ENCODE measurements at regions not wholly inside any gene's neighbourhood (a gene's known extent, or its start where the extent isn't known, plus 50 kb on each side); places are given as distances from the start of the nearest gene placed in this dataset.

DNA sequence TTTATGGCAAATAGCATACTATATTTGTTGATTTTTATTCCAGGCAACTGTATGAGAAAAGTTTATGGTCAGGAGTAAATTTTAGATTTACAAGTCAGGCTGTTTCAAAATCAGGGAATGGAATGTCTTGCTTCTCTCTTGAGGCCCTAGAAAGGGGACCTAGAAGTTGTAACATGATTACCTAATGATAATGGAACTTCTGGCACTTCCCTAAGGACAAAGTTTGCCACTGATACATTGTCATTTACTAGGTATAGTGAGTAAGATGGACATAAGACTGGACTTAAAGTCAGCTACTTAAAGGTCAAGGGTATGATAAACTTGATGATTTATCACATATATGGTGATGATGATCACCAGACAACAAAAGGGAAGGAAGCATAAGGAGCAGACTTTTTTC lies 103.3 kb upstream of the VRK2 start:
- Mint-ChIP-seq H3K27ac (no peak overlapping the region), H3K36me3 (peaks cover 5% of the 10 kb centered on the region), H3K27me3 (no peaks in the 10 kb centered on the region), H3K4me1 (no peaks in the 10 kb centered on the region), H3K4me3 (no peak overlapping the region), H3K9me3 (no peaks in the 10 kb centered on the region)
- DNase-seq (ENCODE audit: low spot score in 2 of 2) (no peak), ATAC-seq (ENCODE audit: low read depth) (no peak)

DNA sequence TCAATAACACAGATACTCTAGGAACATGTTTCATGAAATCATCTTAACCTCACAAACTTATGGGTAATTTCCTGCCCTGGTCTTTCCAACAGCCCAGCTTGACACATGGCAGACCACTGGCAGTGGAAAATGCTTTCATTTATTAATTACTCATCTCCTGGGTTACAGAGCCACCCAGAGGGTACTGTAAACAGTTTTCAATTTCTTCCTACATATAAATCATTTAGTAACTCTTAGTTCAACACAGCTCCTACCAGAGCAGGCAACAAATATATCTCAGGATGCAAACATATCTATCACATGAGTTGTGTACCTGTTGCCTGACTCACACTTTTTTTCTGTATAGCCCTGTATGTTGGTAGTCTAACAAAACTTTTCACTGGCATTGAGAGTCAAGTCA lies 99.2 kb upstream of the VRK2 start:
- no peak for DNase-seq (ENCODE audit: low spot score in 2 of 2)
- Mint-ChIP-seq H3K4me3 (no peak overlapping the region), H3K9me3 (no peaks in the 10 kb centered on the region), H3K27me3 (no peaks in the 10 kb centered on the region), H3K27ac (no peak overlapping the region), H3K36me3 (peaks cover 7% of the 10 kb centered on the region), H3K4me1 (no peaks in the 10 kb centered on the region)
- no peak for ATAC-seq (ENCODE audit: low read depth)

DNA sequence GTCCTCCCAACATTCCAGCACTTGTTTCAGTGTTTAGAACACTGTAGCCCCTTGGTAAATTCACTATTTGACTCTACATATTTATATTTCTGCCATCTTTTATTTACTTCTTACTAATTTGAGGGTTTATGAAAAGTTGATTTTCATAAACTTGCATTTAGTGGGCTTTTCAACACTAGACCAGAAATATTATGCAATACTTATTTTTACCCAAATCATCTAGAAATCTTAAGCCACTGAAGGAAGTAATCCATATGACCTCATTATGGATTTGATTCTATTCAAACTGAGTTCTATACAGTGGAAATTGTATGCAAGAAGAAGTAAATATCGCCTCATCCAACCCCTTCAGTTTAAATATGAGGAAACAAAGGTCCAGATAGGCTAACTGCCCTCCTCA lies 92.6 kb upstream of the VRK2 start:
- Mint-ChIP-seq H3K27ac (no peak overlapping the region), H3K36me3 (peaks cover 7% of the 10 kb centered on the region)

DNA sequence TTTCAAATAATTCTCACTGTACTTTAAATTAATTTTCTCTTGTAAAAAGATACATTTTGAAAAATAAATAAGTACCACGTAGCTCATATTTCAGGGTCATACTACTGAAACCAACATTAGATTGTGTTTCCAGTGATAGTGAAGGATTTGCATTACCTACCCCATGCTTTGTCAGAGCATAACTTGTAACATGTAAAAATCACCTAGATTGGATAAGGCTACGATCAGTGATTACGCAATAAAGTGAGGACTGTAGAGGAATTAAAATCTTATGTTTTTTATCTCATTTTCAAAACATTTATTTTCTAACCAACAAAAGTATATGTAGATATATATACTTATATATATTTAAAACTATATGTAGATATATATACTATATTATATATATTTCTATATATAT lies 89.4 kb upstream of the VRK2 start:
- peaks cover 1% of the 10 kb centered on the region for H3K9me3 Mint-ChIP-seq
- no peak for ATAC-seq (ENCODE audit: low read depth)
- no peak for DNase-seq (ENCODE audit: low spot score in 2 of 2)
- no peak overlapping the region for H3K27ac Mint-ChIP-seq
- peaks cover 6% of the 10 kb centered on the region for H3K36me3 Mint-ChIP-seq
- H3K27me3 Mint-ChIP-seq: no peaks in the 10 kb centered on the region
- H3K4me1 Mint-ChIP-seq: peaks cover 2% of the 10 kb centered on the region
- no peak overlapping the region for H3K4me3 Mint-ChIP-seq

More for the DNA sequence above, 92.6 kb upstream of the VRK2 start:
- Mint-ChIP-seq H3K9me3 (peaks cover 1% of the 10 kb centered on the region), H3K4me3 (no peak overlapping the region), H3K4me1 (peaks cover 2% of the 10 kb centered on the region), H3K27me3 (no peaks in the 10 kb centered on the region)
- DNase-seq (ENCODE audit: low spot score in 2 of 2) (no peak), ATAC-seq (ENCODE audit: low read depth) (no peak)

DNA sequence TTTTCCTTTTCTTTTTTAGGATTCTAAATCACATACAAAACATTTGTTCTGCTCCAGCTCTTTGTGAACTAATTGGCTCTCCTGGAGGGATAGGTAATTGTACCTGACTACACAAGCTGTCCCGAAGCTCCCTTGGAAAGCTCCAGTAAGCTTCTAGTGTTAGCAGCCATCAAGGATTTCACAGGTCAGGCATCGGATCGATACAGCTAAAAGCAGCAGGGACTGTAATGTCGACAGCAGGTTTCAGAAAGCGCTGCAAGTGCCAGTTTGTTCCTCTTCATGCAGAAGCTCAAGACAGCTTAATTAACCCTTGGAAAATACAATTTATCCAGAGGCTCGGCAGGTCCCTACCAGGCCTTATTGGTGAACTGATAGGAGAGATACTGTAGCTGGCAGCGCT lies 87.2 kb upstream of the VRK2 start:
- no peak for ATAC-seq (ENCODE audit: low read depth)
- no peak overlapping the region for H3K27ac Mint-ChIP-seq

DNA sequence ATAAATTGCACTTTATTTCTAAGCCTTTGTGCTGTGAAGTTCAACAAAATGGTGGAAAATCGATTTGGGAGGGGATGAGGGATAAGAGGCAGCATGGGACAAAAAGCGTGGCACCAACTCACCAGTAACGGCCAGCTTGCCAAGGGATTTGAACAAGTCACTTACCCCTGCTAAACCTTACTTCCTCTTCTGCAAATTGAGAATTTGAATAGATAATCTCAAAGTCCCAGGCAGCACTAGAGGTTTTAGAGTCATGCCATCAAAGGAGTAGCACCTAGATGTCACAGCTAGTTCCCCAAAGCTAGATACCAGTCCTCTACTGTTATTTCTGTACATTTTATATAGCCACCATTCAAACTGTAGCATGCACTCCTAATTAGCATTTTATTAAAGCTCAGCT lies 83.7 kb upstream of the VRK2 start:
- H3K36me3 Mint-ChIP-seq: peaks cover 4% of the 10 kb centered on the region
- no peak overlapping the region for H3K4me3 Mint-ChIP-seq
- no peaks in the 10 kb centered on the region for H3K9me3 Mint-ChIP-seq
- H3K27ac Mint-ChIP-seq: no peak overlapping the region
- H3K4me1 Mint-ChIP-seq: peaks cover 2% of the 10 kb centered on the region
- peak in 1 of 2 donors; percentile 8 for DNase-seq (ENCODE audit: low spot score in 2 of 2)
- no peaks in the 10 kb centered on the region for H3K27me3 Mint-ChIP-seq
- peak; percentile 92 for ATAC-seq (ENCODE audit: low read depth)

More for the DNA sequence above, 87.2 kb upstream of the VRK2 start:
- H3K27me3 Mint-ChIP-seq: no peaks in the 10 kb centered on the region
- peaks cover 2% of the 10 kb centered on the region for H3K4me1 Mint-ChIP-seq
- peaks cover 1% of the 10 kb centered on the region for H3K9me3 Mint-ChIP-seq
- H3K4me3 Mint-ChIP-seq: no peak overlapping the region
- peaks cover 6% of the 10 kb centered on the region for H3K36me3 Mint-ChIP-seq
- DNase-seq (ENCODE audit: low spot score in 2 of 2): no peak

DNA sequence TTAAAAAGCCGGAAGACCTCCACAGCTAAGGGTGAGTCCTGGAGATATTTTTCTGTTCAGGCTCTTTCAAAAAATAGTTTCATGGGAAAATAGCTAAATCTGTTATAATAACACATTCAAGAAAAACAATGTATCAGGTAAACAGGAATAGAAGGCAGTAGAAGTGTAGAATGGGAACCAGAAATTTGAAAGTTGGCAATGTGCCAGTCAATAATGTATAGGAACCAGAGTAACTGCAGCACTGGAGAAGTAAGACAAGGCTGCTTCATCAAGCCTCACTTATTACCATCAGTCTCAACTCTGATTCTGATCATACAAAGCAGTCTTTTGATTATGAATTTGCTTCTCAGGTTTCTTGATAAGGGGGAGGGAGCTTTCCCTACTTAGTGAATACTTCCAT lies 81.4 kb upstream of the VRK2 start:
- H3K27ac Mint-ChIP-seq: no peak overlapping the region
- peaks cover 2% of the 10 kb centered on the region for H3K36me3 Mint-ChIP-seq
- no peaks in the 10 kb centered on the region for H3K27me3 Mint-ChIP-seq
- no peak overlapping the region for H3K4me3 Mint-ChIP-seq
- DNase-seq (ENCODE audit: low spot score in 2 of 2) (no peak), ATAC-seq (ENCODE audit: low read depth) (no peak)
- peaks cover 2% of the 10 kb centered on the region for H3K4me1 Mint-ChIP-seq
- H3K9me3 Mint-ChIP-seq: no peaks in the 10 kb centered on the region

DNA sequence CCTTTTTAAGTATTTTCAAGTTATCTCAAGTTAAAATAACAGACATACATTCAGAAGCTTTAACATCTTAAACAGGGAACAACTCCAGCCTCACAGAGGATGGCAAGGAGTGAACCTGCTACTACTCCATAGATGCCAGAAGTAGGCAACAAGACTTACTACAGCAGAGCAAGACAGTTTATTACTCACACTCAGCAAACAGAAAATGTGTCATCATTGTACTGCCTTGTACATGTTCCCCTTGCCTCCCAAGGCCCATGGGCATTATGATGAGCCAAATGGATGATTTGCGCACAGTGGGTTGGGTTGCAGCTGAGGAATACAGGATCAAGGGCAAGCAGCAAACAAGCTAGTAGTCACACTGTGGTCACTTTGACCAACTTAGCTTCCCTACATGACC lies 80.6 kb upstream of the VRK2 start:
- DNase-seq (ENCODE audit: low spot score in 2 of 2) (no peak), ATAC-seq (ENCODE audit: low read depth) (no peak)
- Mint-ChIP-seq H3K36me3 (peaks cover 2% of the 10 kb centered on the region), H3K27ac (no peak overlapping the region), H3K9me3 (no peaks in the 10 kb centered on the region), H3K4me3 (no peak overlapping the region), H3K4me1 (peaks cover 2% of the 10 kb centered on the region), H3K27me3 (no peaks in the 10 kb centered on the region)

DNA sequence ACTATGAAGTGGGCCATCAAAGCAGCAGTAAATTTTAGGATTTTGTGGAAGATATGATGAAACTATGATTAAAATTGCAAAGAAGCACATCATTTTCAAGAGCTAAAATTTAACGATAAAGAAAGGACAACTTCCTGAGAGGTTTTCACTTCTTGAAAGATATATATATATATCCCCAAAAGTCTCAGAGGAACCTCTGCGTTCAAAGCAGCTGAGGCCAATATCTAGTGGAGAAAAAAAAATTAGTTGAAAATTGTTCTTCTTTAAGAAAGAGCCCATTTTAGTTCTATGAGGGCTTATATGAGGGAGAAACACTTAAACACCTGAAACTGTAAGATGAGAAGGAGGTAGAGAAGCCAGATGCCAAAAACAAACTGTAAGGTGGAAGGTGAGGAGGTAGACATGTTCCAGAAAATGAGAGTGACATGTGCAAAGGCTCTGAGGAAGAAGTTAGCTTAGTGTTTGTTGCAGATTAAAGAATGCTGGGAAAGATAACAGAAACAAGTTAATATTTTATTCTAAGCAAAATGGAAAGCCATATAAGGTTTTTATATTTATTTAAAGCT lies 72.9 kb upstream of the VRK2 start:
- H3K27ac Mint-ChIP-seq: no peak overlapping the region
- no peaks in the 10 kb centered on the region for H3K27me3 Mint-ChIP-seq
- ATAC-seq (ENCODE audit: low read depth) (no peak), DNase-seq (ENCODE audit: low spot score in 2 of 2) (no peak)
- peak overlapping the region; percentile 16 for H3K4me3 Mint-ChIP-seq
- H3K9me3 Mint-ChIP-seq: peaks cover 2% of the 10 kb centered on the region
- H3K4me1 Mint-ChIP-seq: peaks cover 6% of the 10 kb centered on the region
- H3K36me3 Mint-ChIP-seq: no peaks in the 10 kb centered on the region

DNA sequence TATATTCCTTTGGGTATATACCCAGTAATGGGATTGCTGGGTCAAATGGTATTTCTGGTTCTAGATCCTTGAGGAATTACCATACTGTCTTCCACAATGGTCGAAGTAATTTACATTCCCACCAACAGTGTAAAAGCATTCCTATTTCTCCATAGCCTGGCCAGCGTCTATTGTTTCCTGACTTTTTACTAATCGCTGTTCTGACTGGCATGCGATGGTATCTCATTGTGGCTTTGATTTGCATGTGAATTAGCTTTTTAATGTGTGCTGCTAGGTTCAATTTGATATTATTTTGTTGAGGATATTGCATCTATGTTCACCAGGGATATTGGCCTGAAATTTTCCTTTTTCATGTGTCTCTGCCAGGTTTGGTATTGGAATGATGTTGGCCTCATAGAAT lies 67.4 kb upstream of the VRK2 start:
- no peak for ATAC-seq (ENCODE audit: low read depth)
- DNase-seq (ENCODE audit: low spot score in 2 of 2): no peak
- peaks cover 3% of the 10 kb centered on the region for H3K4me1 Mint-ChIP-seq
- H3K36me3 Mint-ChIP-seq: peaks cover 3% of the 10 kb centered on the region
- H3K27ac Mint-ChIP-seq: no peak overlapping the region
- peaks cover 4% of the 10 kb centered on the region for H3K9me3 Mint-ChIP-seq
- H3K4me3 Mint-ChIP-seq: no peak overlapping the region
- H3K27me3 Mint-ChIP-seq: no peaks in the 10 kb centered on the region

DNA sequence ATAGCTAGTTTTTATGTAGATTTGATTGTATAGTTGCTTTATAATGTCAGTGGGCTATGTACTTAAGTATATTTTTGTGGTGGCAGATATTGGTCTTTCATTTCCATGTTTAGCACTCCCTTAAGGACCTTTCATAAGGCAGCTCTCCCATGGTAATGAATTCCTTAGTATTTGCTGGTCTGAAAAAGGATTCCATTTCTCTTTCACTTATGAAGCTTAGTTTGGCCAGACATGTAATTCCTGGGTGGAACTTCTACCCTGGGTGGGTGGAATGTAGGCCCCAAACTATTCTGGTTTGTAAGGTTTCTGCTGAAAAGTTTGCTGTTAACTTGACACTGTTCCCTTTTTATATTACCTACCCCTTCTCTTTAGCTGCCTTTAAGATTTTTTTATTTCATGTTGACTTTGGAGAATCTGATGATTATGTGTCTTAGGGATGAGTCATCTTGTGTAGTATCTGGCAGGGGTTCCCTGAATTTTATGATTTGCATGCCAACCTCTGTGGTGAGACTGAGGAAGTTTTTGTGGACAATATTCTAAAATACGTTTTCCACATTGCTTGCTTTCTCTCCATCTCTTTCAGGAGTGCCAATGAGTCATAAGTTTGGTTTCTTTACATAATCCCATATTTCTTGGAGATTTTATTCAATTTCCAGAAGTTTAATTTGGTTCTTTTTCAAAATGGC lies 65.4 kb upstream of the VRK2 start:
- Mint-ChIP-seq H3K4me3 (no peak overlapping the region), H3K27me3 (no peaks in the 10 kb centered on the region), H3K27ac (no peak overlapping the region), H3K36me3 (peaks cover 3% of the 10 kb centered on the region), H3K4me1 (no peaks in the 10 kb centered on the region), H3K9me3 (peaks cover 4% of the 10 kb centered on the region)
- no peak for ATAC-seq (ENCODE audit: low read depth)
- DNase-seq (ENCODE audit: low spot score in 2 of 2): no peak

DNA sequence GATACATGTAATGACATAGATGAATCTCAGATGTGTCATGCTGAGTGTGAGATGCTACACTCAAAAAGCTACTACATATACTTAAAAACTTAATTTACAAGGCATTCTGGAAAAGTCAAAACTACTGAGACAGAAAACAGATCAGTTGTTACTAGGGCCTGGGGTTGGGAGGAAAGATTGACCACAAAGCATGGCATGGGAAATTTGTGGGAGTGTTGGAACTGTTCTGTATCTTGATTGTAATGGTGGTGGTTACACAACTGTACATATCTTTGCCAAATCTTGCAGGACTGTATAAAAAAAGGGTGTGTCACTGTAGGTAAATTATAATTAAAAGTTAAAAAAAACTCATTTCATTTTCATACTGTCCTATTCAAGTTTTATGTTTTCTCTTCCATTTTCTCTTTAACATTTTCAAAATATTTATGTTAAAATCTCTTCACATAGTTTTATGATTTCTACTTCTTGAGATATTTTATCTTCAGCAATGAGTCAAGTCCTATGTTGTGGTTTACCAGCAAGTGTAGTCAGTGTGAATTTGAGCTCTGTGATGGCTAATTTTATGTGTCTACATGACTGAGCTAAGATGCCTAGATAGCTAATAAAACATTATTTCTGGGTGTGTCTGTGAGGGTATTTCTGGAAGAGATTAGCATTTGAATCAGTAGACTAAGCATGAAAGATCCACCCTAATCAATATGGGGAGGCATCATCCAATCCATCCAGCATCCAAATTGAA lies 58.6 kb upstream of the VRK2 start:
- H3K4me1 Mint-ChIP-seq: peaks cover 6% of the 10 kb centered on the region
- peaks cover 1% of the 10 kb centered on the region for H3K9me3 Mint-ChIP-seq
- ATAC-seq (ENCODE audit: low read depth): no peak
- no peak overlapping the region for H3K27ac Mint-ChIP-seq
- no peak overlapping the region for H3K4me3 Mint-ChIP-seq
- H3K27me3 Mint-ChIP-seq: no peaks in the 10 kb centered on the region
- no peak for DNase-seq (ENCODE audit: low spot score in 2 of 2)
- H3K36me3 Mint-ChIP-seq: peaks cover 7% of the 10 kb centered on the region

DNA sequence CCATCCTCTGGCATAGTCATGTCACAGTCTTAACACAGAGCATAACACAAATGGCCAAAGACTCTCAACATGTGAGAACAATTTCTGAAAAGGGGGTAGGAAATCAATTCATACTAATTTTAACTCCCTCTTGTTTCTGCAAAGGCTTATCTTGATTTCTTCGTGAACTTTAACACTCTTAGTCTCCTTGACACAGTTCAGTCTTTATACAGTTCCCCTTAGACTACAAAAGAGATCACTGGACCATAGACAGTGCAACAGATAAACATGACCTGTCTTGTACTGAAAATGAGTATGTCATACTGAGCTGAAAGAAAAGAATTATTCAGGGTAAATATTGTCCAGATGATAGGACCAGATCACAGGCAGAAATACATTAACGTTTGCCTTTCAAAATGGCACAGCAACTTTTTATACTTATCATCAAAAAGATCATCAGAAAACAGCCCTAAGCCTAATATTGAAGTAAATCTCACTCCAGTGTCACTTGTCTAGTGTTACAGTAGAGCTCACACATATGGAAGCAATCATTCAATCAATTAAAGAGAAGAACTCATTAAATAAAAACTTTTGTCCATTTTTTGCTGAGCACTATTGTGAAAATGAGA lies 56.4 kb upstream of the VRK2 start:
- DNase-seq (ENCODE audit: low spot score in 2 of 2) (no peak), ATAC-seq (ENCODE audit: low read depth) (peak; percentile 38)
- H3K27me3 Mint-ChIP-seq: no peaks in the 10 kb centered on the region
- H3K27ac Mint-ChIP-seq: no peak overlapping the region
- H3K4me3 Mint-ChIP-seq: no peak overlapping the region
- peaks cover 6% of the 10 kb centered on the region for H3K36me3 Mint-ChIP-seq
- peaks cover 1% of the 10 kb centered on the region for H3K9me3 Mint-ChIP-seq
- peaks cover 6% of the 10 kb centered on the region for H3K4me1 Mint-ChIP-seq

Measured in memory B cell (primary cell).